SIG-M5 treated with dmso at 0.1 percent for 504 hours (cell line): ENCODE measurements at regions not wholly inside any gene's neighbourhood (a gene's known extent, or its start where the extent isn't known, plus 50 kb on each side); places are given as distances from the start of the nearest gene placed in this dataset.

ENCODE experiments used
- DNase-seq: peaks from one replicate; lab custom pipeline; 2025; ENCODE audit not compliant: unreplicated experiment; lab: John Stamatoyannopoulos, UW

DNA sequence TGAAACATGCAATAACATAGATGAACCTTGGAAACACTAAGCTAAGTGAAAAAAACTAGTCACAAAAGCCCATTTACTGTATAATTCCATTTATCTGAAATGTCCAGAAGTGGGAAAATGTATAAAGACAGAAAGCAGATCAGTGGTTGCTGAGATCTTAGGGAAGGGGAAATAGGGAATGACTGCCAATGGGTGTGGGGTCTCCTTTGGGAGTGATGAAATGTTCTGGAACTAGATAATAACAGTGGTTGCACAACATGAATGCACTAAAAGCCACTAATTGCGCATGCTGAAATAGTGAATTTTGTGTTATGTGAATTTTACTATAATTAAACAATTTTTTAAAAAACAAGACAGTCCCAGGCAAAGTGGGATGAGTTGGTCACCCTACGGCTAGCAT, 472.8 kb downstream of the CCDC171 start:
- DNase-seq = no peak

GRCh38 chr9:16026886-16027285, 474.0 kb downstream of the CCDC171 start:
- no peak for DNase-seq

GRCh38 chr9:16028548-16028947, 475.7 kb downstream of the CCDC171 start:
- no peak for DNase-seq

DNA sequence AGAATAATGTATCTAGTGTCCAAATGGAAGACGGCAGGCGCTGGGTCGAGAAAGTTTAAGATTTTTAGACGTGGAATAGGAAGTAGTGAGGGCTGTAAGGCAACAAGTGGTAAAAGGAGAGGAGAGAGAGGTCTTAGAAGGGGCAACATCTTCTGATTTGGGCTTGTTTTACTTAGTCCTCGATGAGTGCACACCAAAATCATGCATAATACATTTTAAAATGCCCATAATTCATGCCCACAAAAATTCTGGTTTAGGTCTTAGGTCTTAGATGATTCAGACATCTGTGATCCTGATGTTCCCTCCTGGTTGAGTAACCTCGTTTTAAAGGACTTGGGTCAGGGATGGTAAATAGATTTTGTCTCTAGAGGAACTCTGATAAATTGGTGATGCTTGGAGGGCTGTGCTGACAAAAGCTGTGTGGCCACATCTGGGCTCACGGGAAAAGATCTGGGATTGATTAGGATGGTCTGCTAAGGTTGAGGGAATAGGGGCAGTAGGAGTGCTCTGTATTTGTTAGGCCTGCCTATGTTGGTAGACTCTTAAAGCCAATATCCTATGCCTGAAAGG, 476.3 kb downstream of the CCDC171 start:
- no peak for DNase-seq

DNA sequence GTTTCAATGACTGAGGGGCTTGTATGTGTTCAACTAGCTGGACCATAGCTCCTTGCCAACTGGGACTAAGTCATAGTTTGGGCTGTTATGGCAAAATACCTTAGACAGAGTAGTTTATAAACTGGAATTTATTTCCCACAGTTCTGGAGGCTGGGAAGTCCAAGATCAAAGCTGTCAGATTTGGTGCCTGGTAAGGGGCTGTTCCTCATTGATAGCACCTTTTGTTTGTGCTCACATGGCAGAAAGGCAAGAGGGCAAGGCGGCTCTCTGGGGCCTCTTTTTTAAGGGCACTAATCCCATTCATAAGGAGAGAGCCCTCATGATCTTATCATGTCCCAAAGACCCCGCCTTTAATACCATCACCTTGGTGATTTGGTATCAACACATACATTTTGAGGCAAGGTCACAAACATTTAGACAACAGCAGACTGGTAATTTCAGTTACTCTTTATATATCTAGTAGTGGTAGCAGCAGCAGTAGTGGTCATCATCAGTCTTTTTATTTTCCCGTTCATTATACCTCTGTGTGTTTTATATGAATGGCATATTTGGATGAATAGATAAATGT, 477.0 kb downstream of the CCDC171 start:
- no peak for DNase-seq

GRCh38 chr9:16030528-16031185, 477.8 kb downstream of the CCDC171 start:
- DNase-seq = no peak

GRCh38 chr9:16031486-16031885, 478.6 kb downstream of the CCDC171 start:
- DNase-seq = no peak

DNA sequence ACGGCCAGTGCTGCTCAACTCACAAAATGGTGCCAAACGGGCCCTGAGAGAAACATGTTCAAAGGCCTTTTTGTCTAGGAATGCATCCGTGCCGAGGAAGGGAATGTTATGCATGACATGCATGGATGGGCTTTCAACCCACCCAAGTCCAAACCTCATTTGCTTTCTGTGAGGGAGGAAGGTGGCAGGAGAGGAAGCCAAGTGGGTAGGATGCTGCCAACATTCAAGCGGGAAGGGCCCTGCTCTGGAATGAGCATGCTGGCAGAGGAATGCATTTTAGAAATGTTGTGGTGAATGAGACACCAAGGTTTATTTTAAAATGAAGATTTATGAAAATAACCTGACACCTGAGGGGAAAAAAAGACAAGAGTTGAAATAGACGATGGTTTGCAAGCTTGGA, 479.1 kb downstream of the CCDC171 start:
- no peak for DNase-seq

- no peak for DNase-seq
Measured at GRCh38 chr9:16032799-16033198, 480.0 kb downstream of the CCDC171 start.

GRCh38 chr9:16033253-16033652, 480.4 kb downstream of the CCDC171 start:
- DNase-seq = no peak

GRCh38 chr9:16033921-16034691, 481.3 kb downstream of the CCDC171 start:
- DNase-seq = no peak

DNA sequence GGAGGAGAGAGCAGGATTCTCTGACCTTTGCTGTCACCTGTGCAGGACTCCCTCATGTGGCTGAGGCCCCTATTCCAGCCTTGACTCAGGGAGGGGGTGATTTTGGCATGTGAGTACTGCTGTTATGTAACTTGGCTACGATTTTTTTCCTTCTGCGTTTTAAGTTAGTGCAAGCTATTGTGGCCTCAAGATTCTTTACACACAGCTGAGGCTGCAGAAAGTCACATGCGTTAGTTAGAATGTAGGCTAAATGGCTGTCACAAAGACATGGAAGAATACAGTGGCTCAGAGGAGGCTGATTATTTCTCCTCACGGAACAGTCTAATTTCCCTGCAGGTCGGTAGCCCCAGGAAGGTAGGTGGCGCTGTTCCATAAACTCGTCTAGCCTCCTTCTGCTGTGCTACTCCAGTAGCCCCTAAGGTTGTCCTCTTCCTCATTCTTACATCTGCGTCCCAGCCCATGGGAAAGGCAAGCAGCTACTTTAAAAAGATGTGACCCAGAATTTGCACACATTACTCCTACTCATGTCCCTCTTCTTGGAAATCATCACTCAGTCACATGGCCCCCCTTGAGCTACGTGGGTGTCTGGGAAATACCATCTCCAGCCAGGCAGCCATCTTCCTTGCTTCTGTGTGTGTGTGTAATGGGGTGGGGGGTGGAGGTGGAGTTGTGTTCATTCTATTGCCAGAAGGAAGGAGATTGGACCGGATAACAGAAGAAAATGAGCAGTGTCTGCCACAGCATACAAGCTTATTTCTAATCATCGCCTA, 486.6 kb downstream of the CCDC171 start:
- DNase-seq = peak; percentile 1

- DNase-seq = no peak
Measured at GRCh38 chr9:16039988-16040761, 487.3 kb downstream of the CCDC171 start.

DNA sequence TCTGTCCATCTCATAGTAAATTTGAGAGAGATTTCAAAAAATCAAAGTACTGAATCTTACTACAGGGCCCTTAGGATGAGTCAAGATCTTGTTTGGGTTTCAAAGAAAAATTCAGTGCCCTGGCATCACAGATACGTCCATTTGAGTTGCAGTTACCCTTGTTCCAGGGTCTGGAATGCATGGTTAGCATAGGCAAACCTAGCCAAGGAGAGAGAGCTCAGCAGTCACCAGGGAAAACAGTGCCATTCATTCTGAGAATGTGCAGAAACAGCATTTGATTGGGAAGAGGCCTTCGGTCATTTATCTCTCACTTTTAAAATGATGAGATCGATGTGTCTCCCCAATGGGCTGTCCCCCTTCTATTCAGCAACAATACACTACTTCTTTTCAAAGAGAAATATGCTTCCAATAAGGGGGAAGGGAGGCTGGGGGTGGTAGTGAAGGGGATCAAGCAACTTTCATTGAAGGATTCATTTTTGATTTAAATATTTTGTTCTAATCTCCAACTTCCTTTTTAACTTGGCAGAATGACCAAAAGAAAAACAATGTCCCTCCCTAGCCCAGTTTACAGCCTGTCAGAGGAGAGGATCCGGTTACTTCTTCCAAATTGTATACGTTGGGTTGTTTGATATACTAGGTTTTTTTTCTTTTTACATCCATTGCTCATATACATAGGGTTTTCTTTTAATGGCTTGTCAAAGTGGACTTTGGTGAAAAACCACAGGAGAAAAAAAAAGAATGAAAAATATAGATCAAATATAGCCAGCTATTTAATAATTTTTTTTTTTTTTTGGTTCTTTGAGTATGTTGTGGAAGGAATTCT, 491.1 kb downstream of the CCDC171 start:
- DNase-seq = no peak

GRCh38 chr9:16044579-16044881, 491.7 kb downstream of the CCDC171 start:
- DNase-seq = no peak

GRCh38 chr9:16045651-16046280, 492.9 kb downstream of the CCDC171 start:
- DNase-seq = no peak

DNA sequence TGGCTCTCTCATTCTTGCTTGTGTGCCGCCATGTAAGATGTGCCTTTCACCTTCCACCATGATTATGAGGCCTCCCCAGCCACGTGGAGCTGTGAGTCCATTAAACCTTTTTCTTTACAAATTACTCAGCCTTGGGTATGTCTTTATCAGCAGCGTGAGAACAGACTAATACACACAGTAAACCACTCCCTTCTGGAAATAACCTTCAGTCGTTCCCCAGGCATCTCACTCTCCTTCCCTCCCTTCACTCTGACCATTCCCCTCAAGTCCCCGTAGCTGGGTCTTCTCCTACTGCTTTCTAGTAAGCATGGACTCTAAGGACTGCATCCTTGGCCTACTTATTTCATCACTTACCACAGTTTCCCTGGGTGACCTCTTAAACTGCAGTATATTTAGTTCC, 493.9 kb downstream of the CCDC171 start:
- DNase-seq = no peak

DNA sequence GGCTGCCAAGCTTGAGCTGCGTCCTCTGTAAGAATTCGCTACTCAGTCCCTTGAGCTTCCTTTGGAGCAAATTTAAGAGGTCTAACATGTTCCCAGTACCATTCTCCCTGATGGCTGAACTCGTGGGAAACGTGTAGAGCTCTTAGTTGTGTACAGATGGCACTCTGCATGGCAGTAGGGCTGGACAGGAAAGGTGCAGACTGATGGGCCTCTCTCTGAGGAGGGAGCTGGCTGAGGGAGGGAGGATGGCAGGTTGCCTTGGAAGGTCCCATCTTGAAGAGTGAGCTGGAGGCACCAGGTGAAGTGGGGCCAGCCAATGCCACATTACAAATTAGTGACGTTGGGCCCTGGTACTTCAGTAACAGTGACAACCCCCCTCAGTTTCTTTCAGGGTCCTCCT, 495.3 kb downstream of the CCDC171 start:
- no peak for DNase-seq

GRCh38 chr9:16052146-16052545, 499.3 kb downstream of the CCDC171 start:
- DNase-seq = no peak
